Stimulated activated CD4-positive, alpha-beta T cell treated with anti-CD3 and anti-CD28 coated beads, Interleukin-12 subunit alpha, Interleukin-12 subunit beta, amount 100 ng/mL, for 24 hours (primary cell): ENCODE measurements at regions not wholly inside any gene's neighbourhood (a gene's known extent, or its start where the extent isn't known, plus 50 kb on each side); places are given as distances from the start of the nearest gene placed in this dataset.
"Not testable (repeated sequence)": the region's sequence is repeated elsewhere in the genome, so short reads cannot be mapped to it uniquely, and the experiment has no call there.

Experiments
- DNase-seq, 2 experiments: peaks; one replicate each; pipeline ENCODE4 v3.0.0-alpha.2; 2020; ENCODE audit warnings: low read depth in 2 of 2

- no peak for DNase-seq
Observed at GRCh38 chr4:11860996-11861395, 432.3 kb upstream of the HS3ST1 start.

- DNase-seq: no peak
Observed at GRCh38 chr4:11857881-11858280, 429.2 kb upstream of the HS3ST1 start.

GRCh38 chr4:11847167-11847566 lies 418.5 kb upstream of the HS3ST1 start:
- no peak for DNase-seq

- no peak for DNase-seq
Observed at GRCh38 chr4:11843927-11844326, 415.2 kb upstream of the HS3ST1 start.

GRCh38 chr4:11843340-11843739 lies 414.6 kb upstream of the HS3ST1 start:
- DNase-seq: no peak

GRCh38 chr4:11842620-11843263 lies 414.0 kb upstream of the HS3ST1 start:
- DNase-seq: no peak

GRCh38 chr4:11839889-11840288 lies 411.2 kb upstream of the HS3ST1 start:
- DNase-seq: no peak

- no peak for DNase-seq
Observed at GRCh38 chr4:11831739-11832138, 403.0 kb upstream of the HS3ST1 start.

- no peak for DNase-seq
Observed at GRCh38 chr4:11824566-11824965, 395.9 kb upstream of the HS3ST1 start.

GRCh38 chr4:11821772-11822430 lies 393.2 kb upstream of the HS3ST1 start:
- DNase-seq: no peak

GRCh38 chr4:11817088-11817487 lies 388.4 kb upstream of the HS3ST1 start:
- DNase-seq: no peak

- DNase-seq: no peak
Observed at GRCh38 chr4:11814758-11815157, 386.1 kb upstream of the HS3ST1 start.

GRCh38 chr4:11813951-11814446 lies 385.3 kb upstream of the HS3ST1 start:
- no peak for DNase-seq

GRCh38 chr4:11811521-11811920 lies 382.8 kb upstream of the HS3ST1 start:
- not testable (repeated sequence) for DNase-seq

GRCh38 chr4:11805842-11806241 lies 377.1 kb upstream of the HS3ST1 start:
- DNase-seq: no peak

- no peak for DNase-seq
Observed at GRCh38 chr4:11801466-11802446, 373.1 kb upstream of the HS3ST1 start.

- DNase-seq: no peak
Observed at GRCh38 chr4:11799196-11799595, 370.5 kb upstream of the HS3ST1 start.

- no peak for DNase-seq
Observed at GRCh38 chr4:11791797-11792196, 363.1 kb upstream of the HS3ST1 start.

- no peak for DNase-seq
Observed at GRCh38 chr4:11790230-11790629, 361.5 kb upstream of the HS3ST1 start.

- no peak for DNase-seq
Observed at GRCh38 chr4:11783588-11783987, 354.9 kb upstream of the HS3ST1 start.

GRCh38 chr4:11782859-11783258 lies 354.2 kb upstream of the HS3ST1 start:
- DNase-seq: no peak

GRCh38 chr4:11777447-11777846 lies 348.8 kb upstream of the HS3ST1 start:
- DNase-seq: no peak
